DND-41 (cell line): ENCODE measurements at regions not wholly inside any gene's neighbourhood (a gene's known extent, or its start where the extent isn't known, plus 50 kb on each side); places are given as distances from the start of the nearest gene placed in this dataset.
"Not testable (repeated sequence)": the region's sequence is repeated elsewhere in the genome, so short reads cannot be mapped to it uniquely, and the experiment has no call there.

Source experiments
- ATAC-seq: fragments of 200-7000 bp; cut with Tn5 transposase; 3 replicates; pipeline ENCODE4 v1.9.1; 2021; ENCODE audit warnings: low read depth; ENCODE audit not compliant: insufficient read depth
- DNase-seq: peaks from one replicate; pipeline ENCODE4 v3.0.0-alpha.2; 2020
- H2AFZ ChIP-seq: 2 replicates; pipeline ENCODE4 v1.6.0; 2012; ENCODE audit warnings: low read depth, low read length
- H3K27ac ChIP-seq: 2 replicates; pipeline ENCODE4 v1.5.1; 2012; ENCODE audit warnings: low read length, inconsistent platforms
- H3K27me3 ChIP-seq: fragments of 200-600 bp; sonication (generic); 2 replicates; pipeline ENCODE4 v1.6.0; 2012; ENCODE audit warnings: low read length, mild to moderate bottlenecking, inconsistent platforms; ENCODE audit not compliant: insufficient read depth, poor library complexity
- H3K36me3 ChIP-seq: 2 replicates; pipeline ENCODE4 v1.5.1; 2012; ENCODE audit warnings: low read length, inconsistent platforms; ENCODE audit not compliant: insufficient read depth
- H3K4me1 ChIP-seq: 2 replicates; pipeline ENCODE4 v1.5.1; 2012; ENCODE audit warnings: mild to moderate bottlenecking, low read length; ENCODE audit not compliant: insufficient read depth
- H3K4me2 ChIP-seq: 2 replicates; pipeline ENCODE4 v1.6.0; 2012; ENCODE audit warnings: mild to moderate bottlenecking, moderate library complexity, low read length, inconsistent platforms; ENCODE audit not compliant: insufficient read depth
- H3K4me3 ChIP-seq, 2 experiments: fragments of 200-600 bp in 1 of 2; shearing (Covaris generic) in 1 of 2; 2 replicates each; pipeline ENCODE4 v1.5.1; 2012 to 2016; ENCODE audit warnings: inconsistent platforms in 2 of 2, low read length in 2 of 2, mild to moderate bottlenecking in 2 of 2, low read depth in 1 of 2, moderate library complexity in 1 of 2
- H3K79me2 ChIP-seq: 2 replicates; pipeline ENCODE4 v1.6.0; 2012; ENCODE audit warnings: low read length, inconsistent platforms; ENCODE audit not compliant: insufficient read depth
- H3K9ac ChIP-seq: 2 replicates; pipeline ENCODE4 v1.6.0; 2012; ENCODE audit warnings: low read depth, mild to moderate bottlenecking, inconsistent platforms, low read length, moderate library complexity
- H3K9me3 ChIP-seq: 2 replicates; pipeline ENCODE4 v1.5.1; 2012; ENCODE audit warnings: low read length, moderate library complexity, mild to moderate bottlenecking, inconsistent platforms; ENCODE audit not compliant: insufficient read depth, severe bottlenecking
- H4K20me1 ChIP-seq: 2 replicates; pipeline ENCODE4 v1.6.0; 2012; ENCODE audit warnings: low read length; ENCODE audit not compliant: insufficient read depth
- EZH2 ChIP-seq: IDR thresholded peaks from 3 replicates; pipeline ENCODE4 v1.6.1; 2012; ENCODE audit warnings: borderline replicate concordance, low read depth, mild to moderate bottlenecking, moderate library complexity, low read length, inconsistent platforms; ENCODE audit not compliant: severe bottlenecking
- TF ChIP-seq, protein P1 (sequence below): IDR thresholded peaks from 2 replicates; pipeline ENCODE4 v1.5.1; 2012; ENCODE audit warnings: borderline replicate concordance, low read length, moderate library complexity, mild to moderate bottlenecking; ENCODE audit not compliant: poor library complexity, severe bottlenecking; ENCODE audit errors: extremely low read depth

GRCh38 chr2:187610450-187610849, 56.2 kb upstream of the TFPI start:
- not testable (repeated sequence) for H3K27me3 ChIP-seq, H3K4me3 ChIP-seq, H3K79me2 ChIP-seq, H3K9ac ChIP-seq, H3K36me3 ChIP-seq, H4K20me1 ChIP-seq, DNase-seq, H3K27ac ChIP-seq, H3K9me3 ChIP-seq, H2AFZ ChIP-seq, H3K4me1 ChIP-seq, ATAC-seq, H3K4me2 ChIP-seq

DNA sequence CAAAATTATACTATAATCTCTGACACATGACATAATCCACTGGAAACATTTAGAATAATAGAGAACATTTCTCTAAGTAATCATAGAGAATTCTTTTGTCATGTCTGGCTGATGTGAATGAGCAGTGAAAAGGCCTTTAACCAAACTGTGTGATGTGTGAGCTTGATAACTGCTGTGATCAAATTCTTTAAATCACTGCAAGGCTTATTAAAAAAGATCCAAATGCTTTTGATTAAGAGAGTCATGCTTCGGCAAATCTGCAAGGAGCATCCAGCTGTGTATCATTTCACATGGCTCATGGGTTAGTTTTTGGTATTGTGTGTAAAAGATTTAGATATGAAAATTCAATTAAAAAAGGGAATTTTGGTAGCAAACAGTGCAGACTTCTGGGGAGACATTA, 58.6 kb upstream of the TFPI start:
- no peaks in the 10 kb centered on the region for H3K9me3 ChIP-seq
- H3K9ac ChIP-seq, result no peak overlapping the region
- H3K36me3 ChIP-seq, result no peaks in the 10 kb centered on the region
- no peaks in the 10 kb centered on the region for H3K27me3 ChIP-seq
- no peak overlapping the region for H3K4me3 ChIP-seq
- H4K20me1 ChIP-seq, result no peaks in the 10 kb centered on the region
- TF ChIP-seq, protein P1, sequence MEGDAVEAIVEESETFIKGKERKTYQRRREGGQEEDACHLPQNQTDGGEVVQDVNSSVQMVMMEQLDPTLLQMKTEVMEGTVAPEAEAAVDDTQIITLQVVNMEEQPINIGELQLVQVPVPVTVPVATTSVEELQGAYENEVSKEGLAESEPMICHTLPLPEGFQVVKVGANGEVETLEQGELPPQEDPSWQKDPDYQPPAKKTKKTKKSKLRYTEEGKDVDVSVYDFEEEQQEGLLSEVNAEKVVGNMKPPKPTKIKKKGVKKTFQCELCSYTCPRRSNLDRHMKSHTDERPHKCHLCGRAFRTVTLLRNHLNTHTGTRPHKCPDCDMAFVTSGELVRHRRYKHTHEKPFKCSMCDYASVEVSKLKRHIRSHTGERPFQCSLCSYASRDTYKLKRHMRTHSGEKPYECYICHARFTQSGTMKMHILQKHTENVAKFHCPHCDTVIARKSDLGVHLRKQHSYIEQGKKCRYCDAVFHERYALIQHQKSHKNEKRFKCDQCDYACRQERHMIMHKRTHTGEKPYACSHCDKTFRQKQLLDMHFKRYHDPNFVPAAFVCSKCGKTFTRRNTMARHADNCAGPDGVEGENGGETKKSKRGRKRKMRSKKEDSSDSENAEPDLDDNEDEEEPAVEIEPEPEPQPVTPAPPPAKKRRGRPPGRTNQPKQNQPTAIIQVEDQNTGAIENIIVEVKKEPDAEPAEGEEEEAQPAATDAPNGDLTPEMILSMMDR, result no peak
- TF ChIP-seq EZH2, result no peak
- ATAC-seq, result no peak
- H2AFZ ChIP-seq, result no peak overlapping the region
- H3K79me2 ChIP-seq, result no peaks in the 10 kb centered on the region
- DNase-seq, result no peak
- H3K27ac ChIP-seq, result no peak overlapping the region
- H3K4me1 ChIP-seq, result no peaks in the 10 kb centered on the region
- H3K4me2 ChIP-seq, result no peak overlapping the region

GRCh38 chr2:187614756-187615155, 60.5 kb upstream of the TFPI start:
- Histone ChIP-seq H3K79me2 (no peaks in the 10 kb centered on the region), H3K27ac (no peak overlapping the region), H3K4me1 (no peaks in the 10 kb centered on the region), H3K4me2 (no peak overlapping the region), H3K27me3 (no peaks in the 10 kb centered on the region), H3K9ac (no peak overlapping the region), H3K4me3 (no peak overlapping the region), H3K36me3 (no peaks in the 10 kb centered on the region), H3K9me3 (no peaks in the 10 kb centered on the region), H4K20me1 (no peaks in the 10 kb centered on the region), H2AFZ (no peak overlapping the region)
- no peak for ATAC-seq
- DNase-seq, result no peak
- TF ChIP-seq EZH2, result no peak
- TF ChIP-seq, protein P1, result no peak

- H2AFZ ChIP-seq, result no peak overlapping the region
- H3K9me3 ChIP-seq, result no peaks in the 10 kb centered on the region
- no peaks in the 10 kb centered on the region for H4K20me1 ChIP-seq
- no peak overlapping the region for H3K4me3 ChIP-seq
- no peaks in the 10 kb centered on the region for H3K36me3 ChIP-seq
- H3K79me2 ChIP-seq, result no peaks in the 10 kb centered on the region
- H3K4me2 ChIP-seq, result no peak overlapping the region
- TF ChIP-seq, protein P1, result no peak
- no peak for TF ChIP-seq EZH2
- H3K27me3 ChIP-seq, result no peaks in the 10 kb centered on the region
- DNase-seq (no peak), ATAC-seq (no peak)
- H3K4me1 ChIP-seq, result no peaks in the 10 kb centered on the region
- no peak overlapping the region for H3K9ac ChIP-seq
- H3K27ac ChIP-seq, result no peak overlapping the region
Measured at GRCh38 chr2:187615364-187615763, 61.1 kb upstream of the TFPI start.
